ENCODE measurements at regions not wholly inside any gene's neighbourhood (a gene's known extent, or its start where the extent isn't known, plus 50 kb on each side); places are given as distances from the start of the nearest gene placed in this dataset.

- DNase-seq, result no peak
Measured at GRCh38 chr11:32318071-32319055, 117.0 kb downstream of the WT1 start.

DNA sequence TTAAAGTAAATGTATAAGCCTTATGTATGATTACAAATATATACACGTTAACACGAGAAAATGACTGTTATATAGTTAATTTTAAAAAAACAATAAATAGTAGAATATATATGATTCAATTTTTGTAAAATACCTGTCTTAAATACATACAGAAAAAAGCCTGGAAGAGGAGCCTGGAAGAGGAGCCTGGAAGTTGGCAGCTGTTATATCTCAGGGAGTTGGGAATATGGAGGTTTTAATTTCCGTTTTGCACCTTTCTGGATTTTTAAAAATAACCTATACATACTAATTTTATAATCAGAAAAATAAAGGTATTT is 111.6 kb downstream of the WT1 start:
- DNase-seq, result no peak

GRCh38 chr11:32325187-32325586 is 110.2 kb downstream of the WT1 start:
- DNase-seq, result no peak

DNA sequence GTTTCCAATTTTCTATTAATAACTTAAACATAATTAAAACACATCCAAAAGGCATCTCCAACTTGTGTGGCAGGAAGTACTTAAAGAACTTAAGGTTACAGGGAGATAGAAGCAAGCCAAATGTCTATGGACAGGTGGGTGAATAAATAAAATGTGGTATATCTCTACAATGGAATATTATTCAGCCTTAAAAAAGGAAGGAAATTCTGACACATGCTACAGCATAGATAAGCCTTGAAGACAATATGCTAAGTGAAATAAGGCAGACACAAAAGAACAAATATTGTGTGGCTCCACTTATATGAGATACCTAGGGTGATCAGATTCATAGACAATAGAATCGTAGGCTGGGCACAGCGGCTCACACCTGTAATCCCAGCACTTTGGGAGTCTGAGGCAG is 109.6 kb downstream of the WT1 start:
- DNase-seq, result no peak

GRCh38 chr11:32326522-32326921 is 108.8 kb downstream of the WT1 start:
- no peak for DNase-seq

GRCh38 chr11:32328392-32328791 is 106.9 kb downstream of the WT1 start:
- no peak for DNase-seq

GRCh38 chr11:32331098-32331497 is 104.2 kb downstream of the WT1 start:
- no peak for DNase-seq

GRCh38 chr11:32331792-32332191 is 103.5 kb downstream of the WT1 start:
- DNase-seq, result no peak

GRCh38 chr11:32332990-32333319 is 102.4 kb downstream of the WT1 start:
- DNase-seq, result no peak

- no peak for DNase-seq
Measured at GRCh38 chr11:32333320-32333991, 101.9 kb downstream of the WT1 start.

DNA sequence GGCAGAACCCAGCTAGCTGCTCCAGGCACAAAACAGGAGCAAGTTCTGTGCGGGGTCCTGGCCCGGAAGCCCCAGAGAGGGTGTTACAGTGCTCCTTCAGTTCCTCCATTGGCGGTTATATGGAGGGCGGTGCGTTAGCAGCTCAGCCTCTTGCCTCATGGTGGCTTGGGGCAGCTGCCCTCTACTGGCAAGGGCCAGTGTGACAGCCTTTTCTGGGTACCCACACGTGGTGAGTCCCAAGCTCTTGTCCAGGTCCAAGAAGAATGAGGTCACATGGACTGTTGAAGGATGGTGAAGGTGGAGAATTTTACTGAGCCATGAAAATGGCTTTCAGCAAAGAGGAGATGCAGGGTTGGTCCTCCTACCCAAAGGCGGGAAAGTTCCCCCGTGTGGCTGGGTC is 100.5 kb downstream of the WT1 start:
- DNase-seq, result no peak

Measured in cerebellar nuclear complex (tissue), 1 donor.